H9 (cell line): ENCODE measurements at regions not wholly inside any gene's neighbourhood (a gene's known extent, or its start where the extent isn't known, plus 50 kb on each side); places are given as distances from the start of the nearest gene placed in this dataset.

Experiments
- DNase-seq: peaks from one replicate; pipeline ENCODE4 v3.0.0-alpha.2; 2017
- H2AFZ ChIP-seq: one replicate; pipeline ENCODE4 v1.6.1; 2013; ENCODE audit warnings: mild to moderate bottlenecking, low read length, control low read depth, moderate library complexity
- H2AK5ac ChIP-seq: 2 replicates; pipeline ENCODE4 v1.6.1; 2013; ENCODE audit warnings: low read length, control low read depth, mixed read lengths; ENCODE audit not compliant: insufficient read length
- H2BK120ac ChIP-seq: one replicate; pipeline ENCODE4 v1.6.1; 2013; ENCODE audit warnings: low read depth, mild to moderate bottlenecking, low read length, control low read depth, inconsistent platforms; ENCODE audit not compliant: poor library complexity, severe bottlenecking
- H2BK12ac ChIP-seq: 2 replicates; pipeline ENCODE4 v1.6.1; 2013; ENCODE audit warnings: low read length, control low read depth, mixed read lengths, low read depth; ENCODE audit not compliant: insufficient read length
- H2BK15ac ChIP-seq: 2 replicates; pipeline ENCODE4 v1.6.1; 2013; ENCODE audit warnings: low read depth, low read length, control low read depth
- H2BK20ac ChIP-seq: one replicate; pipeline ENCODE4 v1.6.1; 2013; ENCODE audit warnings: low read depth, mild to moderate bottlenecking, low read length, control low read depth, inconsistent platforms; ENCODE audit not compliant: poor library complexity, severe bottlenecking
- H2BK5ac ChIP-seq: 2 replicates; pipeline ENCODE4 v1.6.1; 2013; ENCODE audit warnings: low read length, control low read depth, mixed read lengths; ENCODE audit not compliant: insufficient read length
- H3K14ac ChIP-seq: 2 replicates; pipeline ENCODE4 v1.6.1; 2013; ENCODE audit warnings: low read length, control low read depth; ENCODE audit not compliant: insufficient read depth
- H3K18ac ChIP-seq: 2 replicates; pipeline ENCODE4 v1.6.1; 2013; ENCODE audit warnings: low read depth, mild to moderate bottlenecking, mixed read lengths, low read length, control low read depth; ENCODE audit not compliant: insufficient read length
- H3K23ac ChIP-seq: 2 replicates; pipeline ENCODE4 v1.6.1; 2013; ENCODE audit warnings: low read length, control low read depth, mixed read lengths, low read depth; ENCODE audit not compliant: insufficient read length
- H3K23me2 ChIP-seq: 2 replicates; pipeline ENCODE4 v1.6.1; 2013; ENCODE audit warnings: low read depth, mild to moderate bottlenecking, mixed read lengths, low read length, control low read depth; ENCODE audit not compliant: insufficient read length, poor library complexity, severe bottlenecking
- H3K27ac ChIP-seq: 2 replicates; pipeline ENCODE4 v1.5.1; 2013; ENCODE audit warnings: low read length, control low read depth, mixed read lengths, low read depth; ENCODE audit not compliant: insufficient read length
- H3K27me3 ChIP-seq: 2 replicates; pipeline ENCODE4 v1.6.1; 2013; ENCODE audit warnings: low read length, control low read depth, inconsistent platforms; ENCODE audit not compliant: insufficient read depth
- H3K4ac ChIP-seq: 2 replicates; pipeline ENCODE4 v1.6.1; 2013; ENCODE audit warnings: low read depth, mild to moderate bottlenecking, control low read depth, inconsistent platforms, low read length, moderate library complexity
- H3K4me1 ChIP-seq: 2 replicates; pipeline ENCODE4 v1.6.1; 2013; ENCODE audit warnings: low read length, control low read depth, inconsistent platforms; ENCODE audit not compliant: insufficient read depth
- H3K4me2 ChIP-seq: 2 replicates; pipeline ENCODE4 v1.6.1; 2013; ENCODE audit warnings: low read length, control low read depth, mixed read lengths; ENCODE audit not compliant: insufficient read length, insufficient read depth
- H3K56ac ChIP-seq: 2 replicates; pipeline ENCODE4 v1.6.1; 2013; ENCODE audit warnings: low read depth, mild to moderate bottlenecking, mixed read lengths, low read length, control low read depth; ENCODE audit not compliant: insufficient read length
- H3K79me1 ChIP-seq: 2 replicates; pipeline ENCODE4 v1.6.1; 2013; ENCODE audit warnings: low read depth, mild to moderate bottlenecking, moderate library complexity, low read length, control low read depth, inconsistent platforms; ENCODE audit not compliant: insufficient read depth, poor library complexity, severe bottlenecking
- H3K79me2 ChIP-seq: 2 replicates; pipeline ENCODE4 v1.6.1; 2013; ENCODE audit warnings: low read length, control low read depth, inconsistent platforms; ENCODE audit not compliant: insufficient read depth
- H3K9ac ChIP-seq: 2 replicates; pipeline ENCODE4 v1.6.1; 2013; ENCODE audit warnings: low read length, control low read depth, mixed read lengths; ENCODE audit not compliant: insufficient read length; ENCODE audit errors: extremely low read depth
- H3K9me3 ChIP-seq: one replicate; pipeline ENCODE4 v1.6.1; 2013; ENCODE audit warnings: low read depth, low read length, inconsistent platforms; ENCODE audit not compliant: control insufficient read depth
- H3T11ph ChIP-seq: one replicate; pipeline ENCODE4 v1.6.1; 2013; ENCODE audit warnings: mild to moderate bottlenecking, low read length, control low read depth, inconsistent platforms
- H4K20me1 ChIP-seq: one replicate; pipeline ENCODE4 v1.6.1; 2013; ENCODE audit not compliant: control insufficient read depth, insufficient read length, insufficient read depth
- H4K5ac ChIP-seq: 2 replicates; pipeline ENCODE4 v1.6.1; 2013; ENCODE audit warnings: low read depth, mild to moderate bottlenecking, mixed read lengths, low read length, control low read depth; ENCODE audit not compliant: insufficient read length
- H4K8ac ChIP-seq: replicated peaks from 2 replicates; pipeline ENCODE4 v1.6.1; 2013; ENCODE audit warnings: low read length, control low read depth, mixed read lengths, low read depth; ENCODE audit not compliant: insufficient read length
- H4K91ac ChIP-seq: 2 replicates; pipeline ENCODE4 v1.6.1; 2013; ENCODE audit warnings: low read depth, mild to moderate bottlenecking, moderate library complexity, mixed read lengths, low read length, control low read depth; ENCODE audit not compliant: insufficient read length
- H3K27ac Mint-ChIP-seq, 3 experiments: 2 replicates in 2 of 3; 3 replicates in 1 of 3; pipeline ENCODE4 v1.8.0; 2020 to 2021; ENCODE audit warnings: mixed read lengths in 3 of 3, mild to moderate bottlenecking in 1 of 3, moderate library complexity in 1 of 3
- H3K27me3 Mint-ChIP-seq: 2 replicates; pipeline ENCODE4 v1.8.0; 2021; ENCODE audit warnings: low read depth, mild to moderate bottlenecking, moderate library complexity, mixed read lengths
- H3K36me3 Mint-ChIP-seq, 3 experiments: 2 replicates in 2 of 3; 3 replicates in 1 of 3; pipeline ENCODE4 v1.8.0; 2020 to 2021; ENCODE audit warnings: low read depth in 3 of 3, mixed read lengths in 3 of 3; ENCODE audit not compliant: insufficient read depth in 1 of 3
- H3K4me1 Mint-ChIP-seq, 2 experiments: 2 replicates each; pipeline ENCODE4 v1.8.0; 2020; ENCODE audit warnings: mixed read lengths in 2 of 2
- H3K4me3 Mint-ChIP-seq, 2 experiments: 2 replicates in 1 of 2; 3 replicates in 1 of 2; pipeline ENCODE4 v1.8.0; 2020 to 2021; ENCODE audit warnings: mild to moderate bottlenecking in 2 of 2, mixed read lengths in 2 of 2, moderate library complexity in 1 of 2
- H3K9me3 Mint-ChIP-seq, 2 experiments: 2 replicates in 1 of 2; 3 replicates in 1 of 2; pipeline ENCODE4 v1.8.0; 2020; ENCODE audit warnings: mild to moderate bottlenecking in 2 of 2, mixed read lengths in 2 of 2, moderate library complexity in 1 of 2
- CTCF ChIP-seq: fragments of 200-600 bp; sonication (generic); conservative IDR thresholded peaks from 3 replicates; pipeline ENCODE4 v1.8.0; 2021; ENCODE audit warnings: antibody characterized with exemption, mild to moderate bottlenecking
- WGBS: extraction: QIAGEN DNeasy Blood & Tissue Kit; methylation state at CpG from one replicate; pipeline ENCODE4 v1.1.7; 2013; ENCODE audit warnings: missing lambda C conversion rate, low lambda C conversion rate, mixed read lengths; ENCODE audit not compliant: insufficient read length; ENCODE audit errors: extremely low coverage; 5-methylcytosine and 5-hydroxymethylcytosine counted together

- Mint-ChIP-seq H3K4me1 (peaks cover 37 to 41% of the 10 kb centered on the region in 2 experiments), H3K4me3 (no peak overlapping the region), H3K27ac (no peak overlapping the region), H3K27me3 (no peaks in the 10 kb centered on the region), H3K9me3 (no peaks in the 10 kb centered on the region), H3K36me3 (peaks cover 13 to 24% (median 24%) of the 10 kb centered on the region in 3 experiments)
- Histone ChIP-seq H2BK12ac (no peak overlapping the region), H3K18ac (no peak overlapping the region), H2BK120ac (no peak overlapping the region), H3K23me2 (peaks cover 9% of the 10 kb centered on the region), H4K20me1 (no peaks in the 10 kb centered on the region), H3K56ac (no peak overlapping the region), H3K27me3 (no peaks in the 10 kb centered on the region), H3K14ac (no peak overlapping the region), H3K79me2 (no peaks in the 10 kb centered on the region), H2BK15ac (no peak overlapping the region), H4K8ac (no peak overlapping the region), H2AK5ac (no peak overlapping the region), H2BK20ac (no peak overlapping the region), H3K23ac (no peak overlapping the region), H3K79me1 (no peaks in the 10 kb centered on the region), H3K9me3 (no peaks in the 10 kb centered on the region), H3T11ph (no peak overlapping the region), H3K4me1 (peaks cover 5% of the 10 kb centered on the region; the same call in 1 of the 2 replicates), H3K4me2 (no peak overlapping the region), H3K4ac (no peak overlapping the region), H4K5ac (no peak overlapping the region), H2AFZ (no peak overlapping the region), H2BK5ac (no peak overlapping the region), H3K9ac (no peak overlapping the region), H3K27ac (no peak overlapping the region), H4K91ac (no peak overlapping the region)
- no CpG with 5 or more reads among the region's 4 CpGs for WGBS
- no peak for DNase-seq
- no peak for TF ChIP-seq CTCF
Observed at GRCh38 chr3:62948921-62949320, 73.7 kb upstream of the CADPS start.
